HL-60 (cell line): ENCODE measurements at regions not wholly inside any gene's neighbourhood (a gene's known extent, or its start where the extent isn't known, plus 50 kb on each side); places are given as distances from the start of the nearest gene placed in this dataset.

Experiments used
- DNase-seq, 2 experiments: peaks; one replicate each; pipeline ENCODE4 v3.0.0-alpha.2; 2010 to 2020; ENCODE audit warnings: low read depth in 1 of 2, low spot score in 1 of 2
- H3K27ac ChIP-seq: fragments of 250-450 bp; sonication (Bioruptor Pico); replicated peaks from 2 replicates; pipeline ENCODE4 v1.5.1; 2020; ENCODE audit warnings: mild to moderate bottlenecking, moderate library complexity
- H3K27me3 ChIP-seq: fragments of 250-450 bp; sonication (Bioruptor Pico); 2 replicates; pipeline ENCODE4 v1.5.1; 2021; ENCODE audit warnings: mild to moderate bottlenecking, moderate library complexity; ENCODE audit not compliant: insufficient read depth, poor library complexity, severe bottlenecking
- H3K4me3 ChIP-seq: replicated peaks from 2 replicates; pipeline ENCODE4 v1.5.1; 2011; ENCODE audit warnings: mild to moderate bottlenecking, control low read depth, low read length; ENCODE audit not compliant: insufficient read depth
- GABPA ChIP-seq: IDR thresholded peaks from 2 replicates; pipeline ENCODE4 v1.6.1; 2012; ENCODE audit warnings: low read depth
- POLR2AphosphoS5 ChIP-seq: IDR thresholded peaks from 2 replicates; pipeline ENCODE4 v1.6.1; 2012; ENCODE audit warnings: low read depth
- REST ChIP-seq: IDR thresholded peaks from 2 replicates; pipeline ENCODE4 v1.6.1; 2012; ENCODE audit warnings: low read depth; ENCODE audit not compliant: insufficient replicate concordance
- SPI1 ChIP-seq: IDR thresholded peaks from 2 replicates; pipeline ENCODE4 v1.6.1; 2012; ENCODE audit warnings: low read depth, mild to moderate bottlenecking, borderline replicate concordance
- TF ChIP-seq, protein P1 (sequence below): IDR thresholded peaks from one replicate; pipeline ENCODE4 v1.5.1; 2011; ENCODE audit warnings: low read length, control low read depth, inconsistent platforms; ENCODE audit not compliant: insufficient read depth

- no peaks in the 10 kb centered on the region for H3K27me3 ChIP-seq
- TF ChIP-seq REST (no peak), GABPA (no peak), SPI1 (no peak), POLR2AphosphoS5 (no peak)
- TF ChIP-seq, protein P1, sequence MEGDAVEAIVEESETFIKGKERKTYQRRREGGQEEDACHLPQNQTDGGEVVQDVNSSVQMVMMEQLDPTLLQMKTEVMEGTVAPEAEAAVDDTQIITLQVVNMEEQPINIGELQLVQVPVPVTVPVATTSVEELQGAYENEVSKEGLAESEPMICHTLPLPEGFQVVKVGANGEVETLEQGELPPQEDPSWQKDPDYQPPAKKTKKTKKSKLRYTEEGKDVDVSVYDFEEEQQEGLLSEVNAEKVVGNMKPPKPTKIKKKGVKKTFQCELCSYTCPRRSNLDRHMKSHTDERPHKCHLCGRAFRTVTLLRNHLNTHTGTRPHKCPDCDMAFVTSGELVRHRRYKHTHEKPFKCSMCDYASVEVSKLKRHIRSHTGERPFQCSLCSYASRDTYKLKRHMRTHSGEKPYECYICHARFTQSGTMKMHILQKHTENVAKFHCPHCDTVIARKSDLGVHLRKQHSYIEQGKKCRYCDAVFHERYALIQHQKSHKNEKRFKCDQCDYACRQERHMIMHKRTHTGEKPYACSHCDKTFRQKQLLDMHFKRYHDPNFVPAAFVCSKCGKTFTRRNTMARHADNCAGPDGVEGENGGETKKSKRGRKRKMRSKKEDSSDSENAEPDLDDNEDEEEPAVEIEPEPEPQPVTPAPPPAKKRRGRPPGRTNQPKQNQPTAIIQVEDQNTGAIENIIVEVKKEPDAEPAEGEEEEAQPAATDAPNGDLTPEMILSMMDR, result no peak
- no peak for DNase-seq
Measured at GRCh38 chr6:164130151-164130550, 715.6 kb downstream of the QKI start.

GRCh38 chr6:164129218-164129617 lies 714.7 kb downstream of the QKI start:
- no peak for TF ChIP-seq REST
- no peak for TF ChIP-seq SPI1
- no peak for TF ChIP-seq GABPA
- TF ChIP-seq POLR2AphosphoS5, result no peak
- TF ChIP-seq, protein P1, result no peak
- H3K27me3 ChIP-seq, result no peaks in the 10 kb centered on the region
- no peak overlapping the region for H3K4me3 ChIP-seq
- no peak for DNase-seq
- H3K27ac ChIP-seq, result no peak overlapping the region

More at GRCh38 chr6:164130151-164130550, 715.6 kb downstream of the QKI start:
- Histone ChIP-seq H3K27ac (no peak overlapping the region), H3K4me3 (no peak overlapping the region)

- Histone ChIP-seq H3K27ac (no peak overlapping the region), H3K4me3 (no peak overlapping the region), H3K27me3 (no peaks in the 10 kb centered on the region)
- no peak for TF ChIP-seq POLR2AphosphoS5
- no peak for TF ChIP-seq SPI1
- TF ChIP-seq, protein P1, result no peak
- TF ChIP-seq GABPA, result no peak
- no peak for TF ChIP-seq REST
- no peak for DNase-seq
Measured at GRCh38 chr6:164128101-164128500, 713.6 kb downstream of the QKI start.
